ENCODE measurements at regions not wholly inside any gene's neighbourhood (a gene's known extent, or its start where the extent isn't known, plus 50 kb on each side); places are given as distances from the start of the nearest gene placed in this dataset.
"Not testable (repeated sequence)": the region's sequence is repeated elsewhere in the genome, so short reads cannot be mapped to it uniquely, and the experiment has no call there.

DNA sequence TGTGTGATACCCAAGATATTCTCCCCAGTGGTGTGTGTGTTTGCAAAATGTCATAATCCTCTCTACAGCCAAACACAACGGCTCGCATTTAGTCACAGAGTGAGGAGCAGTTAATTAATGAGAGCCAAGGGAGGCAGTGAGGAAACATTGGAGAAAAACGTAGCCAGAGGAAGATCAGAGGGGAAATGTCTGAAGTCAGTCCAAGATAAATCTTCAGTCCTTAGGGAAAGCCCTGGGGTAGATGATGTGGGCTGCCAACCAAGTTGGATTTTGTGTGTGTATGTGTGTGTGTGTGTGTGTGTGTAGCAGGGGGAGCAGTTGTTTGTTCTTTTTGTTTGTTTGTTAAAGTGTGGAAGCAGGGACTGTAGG lies 201.0 kb upstream of the PTBP2 start:
- CTCF ChIA-PET = no interaction called here
- Mint-ChIP-seq H3K4me3 (no peak overlapping the region), H3K27me3 (no peaks in the 10 kb centered on the region), H3K9me3 (peaks cover 0 to 3% (median 0%) of the 10 kb centered on the region in 5 donors), H3K27ac (no peak overlapping the region), H3K4me1 (no peaks in the 10 kb centered on the region), H3K36me3 (no peaks in the 10 kb centered on the region)
- POLR2A ChIA-PET = no interaction called here
- no peaks in the 10 kb centered on the region for H3K9me3 ChIP-seq (ENCODE audit: low read length)
- H3K4me3 ChIP-seq (ENCODE audit: low read length) = no peak overlapping the region
- DNase-seq = no peak
- no peak overlapping the region for H3K27ac ChIP-seq (ENCODE audit: low read depth, low read length)
- no peaks in the 10 kb centered on the region for H3K4me1 ChIP-seq (ENCODE audit: insufficient read depth, low read length)
- no peaks in the 10 kb centered on the region for H3K27me3 ChIP-seq (ENCODE audit: insufficient read depth, low read length, poor library complexity, severe bottlenecking)
- no peaks in the 10 kb centered on the region for H3K36me3 ChIP-seq (ENCODE audit: insufficient read depth, low read length)

DNA sequence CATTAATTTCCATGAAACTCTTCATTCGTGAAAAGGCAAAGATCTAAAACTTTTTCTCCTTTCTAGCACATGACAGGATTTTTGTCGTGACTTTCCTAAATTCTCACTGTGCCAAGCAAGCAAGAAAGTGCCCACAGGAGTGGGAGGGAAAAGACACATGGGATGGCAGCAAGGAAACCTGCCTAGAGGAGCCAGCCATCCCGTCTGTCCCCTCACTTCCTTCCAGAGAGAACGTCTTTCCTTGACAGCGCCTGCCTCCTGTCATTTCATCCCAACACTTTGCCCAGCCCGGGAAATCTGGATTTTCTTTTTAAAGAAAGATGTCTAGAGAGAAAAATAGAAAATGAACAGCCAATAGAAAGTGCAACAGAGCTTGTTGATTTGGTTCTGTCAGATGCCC lies 200.6 kb upstream of the PTBP2 start:
- no peak overlapping the region for H3K4me3 Mint-ChIP-seq

DNA sequence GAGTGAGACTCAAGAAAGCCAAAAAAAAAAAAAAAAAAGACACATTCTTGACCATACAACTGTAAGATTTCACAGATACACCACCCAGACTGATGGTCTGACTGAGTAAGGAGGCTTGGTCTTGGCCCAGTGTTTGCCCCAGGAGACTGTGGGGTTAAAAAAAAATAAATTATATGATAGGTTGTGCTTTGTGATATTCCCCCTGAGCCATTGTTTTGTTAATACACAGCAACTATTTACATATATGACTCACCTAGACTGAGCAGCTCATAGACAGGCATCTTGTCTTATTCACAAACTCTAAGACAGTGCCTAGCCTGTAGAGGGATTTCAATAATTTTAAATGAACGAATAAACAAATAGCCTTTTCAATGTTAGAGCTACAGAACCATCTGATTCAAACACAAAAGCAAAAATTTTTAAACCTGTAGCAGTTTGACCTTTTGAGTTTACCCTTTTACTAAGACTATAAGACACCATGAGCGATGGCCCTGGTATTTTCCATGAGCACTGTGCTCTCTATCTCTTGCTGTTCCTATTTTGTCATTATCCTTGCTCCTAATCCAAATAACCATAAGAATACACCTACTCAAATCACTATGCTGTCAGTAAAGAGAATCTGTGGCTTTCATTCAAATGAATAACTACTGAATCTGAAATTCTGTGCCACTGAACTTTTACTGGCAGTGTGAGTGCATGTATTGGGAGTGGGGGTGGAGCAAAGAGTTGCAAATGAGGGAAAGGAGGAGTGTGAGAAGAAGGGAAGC lies 199.4 kb upstream of the PTBP2 start:
- Mint-ChIP-seq H3K4me1 (no peaks in the 10 kb centered on the region), H3K27me3 (no peaks in the 10 kb centered on the region), H3K4me3 (no peak overlapping the region), H3K36me3 (no peaks in the 10 kb centered on the region), H3K27ac (no peak overlapping the region), H3K9me3 (peaks cover 0 to 7% (median 0%) of the 10 kb centered on the region in 5 donors)
- Histone ChIP-seq H3K27me3 (ENCODE audit: insufficient read depth, low read length, poor library complexity, severe bottlenecking) (no peaks in the 10 kb centered on the region), H3K36me3 (ENCODE audit: insufficient read depth, low read length) (no peaks in the 10 kb centered on the region), H3K4me1 (ENCODE audit: insufficient read depth, low read length) (no peaks in the 10 kb centered on the region), H3K4me3 (ENCODE audit: low read length) (no peak overlapping the region), H3K27ac (ENCODE audit: low read depth, low read length) (no peak overlapping the region), H3K9me3 (ENCODE audit: low read length) (no peaks in the 10 kb centered on the region)
- ChIA-PET POLR2A (no interaction called here), CTCF (no interaction called here)
- no peak for DNase-seq

More for the DNA sequence above, 200.6 kb upstream of the PTBP2 start:
- Mint-ChIP-seq H3K36me3 (no peaks in the 10 kb centered on the region), H3K4me1 (no peaks in the 10 kb centered on the region), H3K27me3 (no peaks in the 10 kb centered on the region), H3K27ac (no peak overlapping the region), H3K9me3 (peaks cover 0 to 7% (median 0%) of the 10 kb centered on the region in 5 donors)
- Histone ChIP-seq H3K27ac (ENCODE audit: low read depth, low read length) (no peak overlapping the region), H3K4me1 (ENCODE audit: insufficient read depth, low read length) (no peaks in the 10 kb centered on the region), H3K9me3 (ENCODE audit: low read length) (no peaks in the 10 kb centered on the region), H3K36me3 (ENCODE audit: insufficient read depth, low read length) (no peaks in the 10 kb centered on the region), H3K4me3 (ENCODE audit: low read length) (no peak overlapping the region), H3K27me3 (ENCODE audit: insufficient read depth, low read length, poor library complexity, severe bottlenecking) (no peaks in the 10 kb centered on the region)
- CTCF ChIA-PET = no interaction called here
- no peak for DNase-seq
- POLR2A ChIA-PET = no interaction called here

DNA sequence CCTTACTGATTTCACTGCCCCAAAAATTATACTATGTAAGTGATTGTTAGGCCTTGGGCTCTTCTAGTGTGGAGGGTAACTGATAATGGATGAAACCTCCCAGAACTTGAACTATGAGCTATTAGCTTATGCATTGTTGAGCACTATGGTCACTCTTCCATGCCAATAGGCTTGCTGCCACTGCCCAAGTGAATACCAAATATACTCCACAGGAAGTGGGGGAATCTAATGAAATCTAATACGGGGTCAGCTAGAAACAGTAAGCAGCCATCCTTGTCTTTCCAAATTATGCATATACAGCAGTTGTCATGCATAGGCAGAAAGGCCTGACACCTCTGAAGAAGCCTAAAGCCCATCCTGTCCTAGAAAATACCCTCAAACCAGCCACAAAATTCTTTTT lies 198.7 kb upstream of the PTBP2 start:
- H3K4me3 ChIP-seq (ENCODE audit: low read length) = no peak overlapping the region
- H3K4me1 Mint-ChIP-seq = no peaks in the 10 kb centered on the region
- no peaks in the 10 kb centered on the region for H3K9me3 ChIP-seq (ENCODE audit: low read length)
- H3K27me3 ChIP-seq (ENCODE audit: insufficient read depth, low read length, poor library complexity, severe bottlenecking) = no peaks in the 10 kb centered on the region
- no peak overlapping the region for H3K4me3 Mint-ChIP-seq
- no peaks in the 10 kb centered on the region for H3K36me3 Mint-ChIP-seq
- no peak for DNase-seq
- no peaks in the 10 kb centered on the region for H3K36me3 ChIP-seq (ENCODE audit: insufficient read depth, low read length)
- H3K27ac Mint-ChIP-seq = no peak overlapping the region
- no peaks in the 10 kb centered on the region for H3K27me3 Mint-ChIP-seq
- H3K4me1 ChIP-seq (ENCODE audit: insufficient read depth, low read length) = no peaks in the 10 kb centered on the region
- peaks cover 1 to 8% (median 4%) of the 10 kb centered on the region in 5 donors for H3K9me3 Mint-ChIP-seq
- no peak overlapping the region for H3K27ac ChIP-seq (ENCODE audit: low read depth, low read length)
- POLR2A ChIA-PET = no interaction called here
- CTCF ChIA-PET = no interaction called here

DNA sequence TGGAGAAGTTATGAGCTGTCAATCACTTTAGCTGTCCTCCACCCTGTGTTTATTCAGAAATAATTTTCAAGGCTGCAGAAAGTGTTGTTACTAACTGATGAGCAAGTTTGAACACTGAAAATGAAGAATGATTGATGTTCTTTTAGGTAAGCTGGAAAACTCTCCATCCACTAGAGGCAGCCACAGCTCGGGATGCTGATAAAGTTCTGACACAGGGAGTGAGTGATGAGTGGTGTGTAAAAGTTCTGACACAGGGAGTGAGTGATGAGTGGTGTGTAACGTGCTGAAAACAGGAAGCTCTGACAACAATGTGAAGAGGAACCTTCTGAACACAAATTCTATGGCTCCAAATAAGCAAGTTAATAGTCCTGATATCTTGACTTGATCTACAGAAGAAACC lies 197.5 kb upstream of the PTBP2 start:
- Histone ChIP-seq H3K36me3 (ENCODE audit: insufficient read depth, low read length) (no peaks in the 10 kb centered on the region), H3K4me1 (ENCODE audit: insufficient read depth, low read length) (no peaks in the 10 kb centered on the region), H3K27me3 (ENCODE audit: insufficient read depth, low read length, poor library complexity, severe bottlenecking) (no peaks in the 10 kb centered on the region), H3K9me3 (ENCODE audit: low read length) (no peaks in the 10 kb centered on the region), H3K4me3 (ENCODE audit: low read length) (no peak overlapping the region), H3K27ac (ENCODE audit: low read depth, low read length) (no peak overlapping the region)
- H3K9me3 Mint-ChIP-seq = peaks cover 9 to 15% (median 13%) of the 10 kb centered on the region in 5 donors
- ChIA-PET CTCF (no interaction called here), POLR2A (no interaction called here)
- H3K36me3 Mint-ChIP-seq = peaks cover 0 to 4% (median 0%) of the 10 kb centered on the region in 3 donors
- no peak overlapping the region for H3K27ac Mint-ChIP-seq
- no peaks in the 10 kb centered on the region for H3K4me1 Mint-ChIP-seq
- H3K27me3 Mint-ChIP-seq = peaks cover 0 to 2% of the 10 kb centered on the region in 2 donors
- DNase-seq = no peak
- no peak overlapping the region for H3K4me3 Mint-ChIP-seq

DNA sequence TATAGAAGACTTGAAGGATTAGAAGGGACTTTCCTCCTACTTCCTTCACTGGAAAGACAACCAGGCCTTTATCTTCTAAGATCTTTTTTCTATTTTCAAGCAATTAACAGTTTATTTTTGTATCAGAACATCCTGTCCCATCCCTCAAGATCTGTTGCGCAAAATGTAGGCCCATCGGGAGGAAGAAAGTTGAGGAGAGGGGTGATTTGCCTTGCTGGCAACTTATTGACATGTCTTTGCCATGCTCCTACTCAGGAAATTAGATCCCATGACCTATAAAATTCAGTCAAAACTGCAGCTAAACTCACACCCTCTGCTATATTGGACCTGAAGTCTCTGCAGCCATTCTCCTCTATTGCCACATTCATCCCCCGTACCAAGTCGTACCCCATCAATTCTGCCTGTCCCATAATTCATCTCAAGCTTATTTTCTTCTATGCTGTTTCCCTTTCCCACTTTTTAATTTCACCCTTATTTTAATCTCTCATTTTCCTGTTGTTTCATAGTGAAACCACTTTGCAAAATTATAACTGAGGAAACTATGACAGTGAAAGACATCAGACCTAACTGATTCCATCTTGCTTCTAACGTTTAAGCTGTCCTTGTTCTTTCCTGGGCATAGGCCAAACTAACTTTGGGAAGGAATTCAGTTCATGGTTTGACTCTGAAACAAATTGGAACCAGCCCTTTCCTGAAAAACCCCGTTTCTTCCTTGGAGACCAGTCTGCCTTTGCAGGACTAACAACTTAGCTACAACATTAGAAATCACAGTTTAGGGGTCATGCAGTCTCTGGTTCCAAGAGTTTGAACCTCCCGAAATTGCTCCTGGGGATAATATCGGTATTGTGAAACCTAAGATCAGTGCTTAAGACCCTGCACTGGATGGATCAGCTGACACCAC lies 195.7 kb upstream of the PTBP2 start:
- Histone ChIP-seq H3K4me1 (ENCODE audit: insufficient read depth, low read length) (no peaks in the 10 kb centered on the region), H3K4me3 (ENCODE audit: low read length) (no peak overlapping the region), H3K9me3 (ENCODE audit: low read length) (no peaks in the 10 kb centered on the region), H3K27ac (ENCODE audit: low read depth, low read length) (no peak overlapping the region), H3K36me3 (ENCODE audit: insufficient read depth, low read length) (no peaks in the 10 kb centered on the region), H3K27me3 (ENCODE audit: insufficient read depth, low read length, poor library complexity, severe bottlenecking) (no peaks in the 10 kb centered on the region)
- Mint-ChIP-seq H3K27me3 (peaks cover 0 to 2% of the 10 kb centered on the region in 2 donors), H3K36me3 (peaks cover 0 to 4% (median 0%) of the 10 kb centered on the region in 3 donors), H3K4me1 (no peaks in the 10 kb centered on the region), H3K4me3 (no peak overlapping the region), H3K27ac (no peak overlapping the region), H3K9me3 (peaks cover 10 to 21% (median 16%) of the 10 kb centered on the region in 5 donors)
- DNase-seq = no peak
- POLR2A ChIA-PET = no interaction called here
- CTCF ChIA-PET = no interaction called here

DNA sequence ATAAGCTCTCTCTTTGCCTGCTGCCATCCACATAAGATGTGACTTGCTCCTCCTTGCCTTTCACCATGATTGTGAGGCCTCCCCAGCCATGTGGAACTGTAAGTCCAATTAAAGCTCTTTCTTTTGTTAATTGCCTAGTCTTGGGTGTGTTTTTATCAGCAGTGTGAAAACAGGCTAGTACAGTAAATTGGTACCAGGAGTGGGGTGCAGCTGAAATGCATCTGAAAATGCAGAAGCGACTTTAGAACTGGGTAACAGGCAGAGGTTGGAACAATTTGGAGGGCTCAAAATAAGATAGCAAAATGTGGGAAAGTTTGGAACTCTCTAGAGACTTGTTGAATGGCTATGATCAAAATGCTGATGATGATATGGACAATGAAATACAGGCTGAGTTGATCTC lies 192.9 kb upstream of the PTBP2 start:
- H3K4me1 ChIP-seq (ENCODE audit: insufficient read depth, low read length); DNase-seq; CTCF ChIA-PET; H3K36me3 Mint-ChIP-seq; H3K36me3 ChIP-seq (ENCODE audit: insufficient read depth, low read length); H3K27ac ChIP-seq (ENCODE audit: low read depth, low read length); H3K4me3 Mint-ChIP-seq; H3K4me1 Mint-ChIP-seq; POLR2A ChIA-PET; H3K9me3 ChIP-seq (ENCODE audit: low read length); H3K27ac Mint-ChIP-seq; H3K27me3 ChIP-seq (ENCODE audit: insufficient read depth, low read length, poor library complexity, severe bottlenecking); H3K4me3 ChIP-seq (ENCODE audit: low read length); H3K27me3 Mint-ChIP-seq: not testable (repeated sequence)
- peaks cover 9 to 24% (median 20%) of the 10 kb centered on the region in 5 donors for H3K9me3 Mint-ChIP-seq

DNA sequence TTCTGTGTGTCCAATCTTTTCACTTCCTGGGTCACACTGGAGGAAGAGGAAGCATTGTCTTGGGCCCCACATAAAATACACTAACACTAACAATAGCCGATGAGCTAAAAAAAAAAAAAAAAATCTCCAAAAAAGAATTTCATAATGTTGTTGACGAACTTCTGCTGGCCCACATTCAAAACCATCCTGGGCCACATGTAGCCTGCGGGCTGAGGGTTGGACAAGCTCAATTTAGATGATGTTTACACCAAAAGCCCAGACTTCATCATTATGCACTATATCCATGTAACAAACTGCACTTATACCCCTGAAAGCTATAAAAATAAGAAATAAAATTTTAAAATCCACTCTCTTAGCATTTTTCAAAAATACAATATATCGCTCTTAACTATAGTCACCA lies 187.8 kb upstream of the PTBP2 start:
- Histone ChIP-seq H3K27me3 (ENCODE audit: insufficient read depth, low read length, poor library complexity, severe bottlenecking) (no peaks in the 10 kb centered on the region), H3K36me3 (ENCODE audit: insufficient read depth, low read length) (no peaks in the 10 kb centered on the region), H3K4me3 (ENCODE audit: low read length) (no peak overlapping the region), H3K9me3 (ENCODE audit: low read length) (no peaks in the 10 kb centered on the region), H3K27ac (ENCODE audit: low read depth, low read length) (no peak overlapping the region), H3K4me1 (ENCODE audit: insufficient read depth, low read length) (no peaks in the 10 kb centered on the region)
- no peak overlapping the region for H3K4me3 Mint-ChIP-seq
- H3K9me3 Mint-ChIP-seq = peaks cover 4 to 14% (median 9%) of the 10 kb centered on the region in 5 donors
- no peak for DNase-seq
- H3K36me3 Mint-ChIP-seq = peaks cover 0 to 2% (median 0%) of the 10 kb centered on the region in 3 donors
- peaks cover 0 to 3% of the 10 kb centered on the region in 2 donors for H3K27me3 Mint-ChIP-seq
- CTCF ChIA-PET = no interaction called here
- no peak overlapping the region for H3K27ac Mint-ChIP-seq
- H3K4me1 Mint-ChIP-seq = no peaks in the 10 kb centered on the region
- POLR2A ChIA-PET = no interaction called here

All from CD8-positive, alpha-beta memory T cell (primary cell).